ENCODE measurements at regions not wholly inside any gene's neighbourhood (a gene's known extent, or its start where the extent isn't known, plus 50 kb on each side); places are given as distances from the start of the nearest gene placed in this dataset.

GRCh38 chr2:45195916-45196315 is 186.7 kb upstream of the SIX2 start:
- TF ChIP-seq ZNF701 (tag by site-specific recombination; IDR thresholded peaks at IDR 0.05) (no peak), CTCF (tag by site-specific recombination; IDR thresholded peaks at IDR 0.05) (no peak), ZNF48 (tag by site-specific recombination; IDR thresholded peaks at IDR 0.05) (no peak), ZNF610 (tag by site-specific recombination; IDR thresholded peaks at IDR 0.05; ENCODE audit: borderline replicate concordance) (no peak), SCRT2 (tag by site-specific recombination; IDR thresholded peaks at IDR 0.05) (no peak), KLF16 (tag by site-specific recombination; IDR thresholded peaks at IDR 0.05) (no peak), ZNF132 (tag by site-specific recombination; IDR thresholded peaks at IDR 0.05; ENCODE audit: borderline replicate concordance) (no peak), TCF7L2 (IDR thresholded peaks at IDR 0.05; ENCODE audit: borderline replicate concordance, low read depth, low read length) (no peak), ZNF112 (tag by site-specific recombination; IDR thresholded peaks at IDR 0.05) (no peak), ZBTB21 (tag by site-specific recombination; IDR thresholded peaks at IDR 0.05) (no peak), SP2 (tag by site-specific recombination; IDR thresholded peaks at IDR 0.05) (no peak), ZNF202 (tag by site-specific recombination; IDR thresholded peaks at IDR 0.05; ENCODE audit: borderline replicate concordance) (no peak), KLF8 (tag by site-specific recombination; IDR thresholded peaks at IDR 0.05) (no peak), ZNF658 (tag by site-specific recombination; IDR thresholded peaks at IDR 0.05) (no peak)
